Aorta (tissue), 5 donors: ENCODE measurements at regions not wholly inside any gene's neighbourhood (a gene's known extent, or its start where the extent isn't known, plus 50 kb on each side); places are given as distances from the start of the nearest gene placed in this dataset.

Source experiments
- ATAC-seq: fragments of 200-7000 bp; cut with Tn5 transposase; one replicate; pipeline ENCODE4 v1.9.1; 2022; ENCODE audit warnings: moderate library complexity; ENCODE audit not compliant: low FRiP score
- DNase-seq, 2 donors: peaks; one replicate each; pipeline ENCODE4 v3.0.0-alpha.2; 2020
- H3K27ac ChIP-seq, 2 donors: one replicate each; pipeline ENCODE4 v1.5.1; 2013; ENCODE audit warnings: low read length in 2 of 2, mild to moderate bottlenecking in 2 of 2, moderate library complexity in 2 of 2, control low read depth in 1 of 2, inconsistent platforms in 1 of 2, low read depth in 1 of 2
- H3K27me3 ChIP-seq, 2 donors: one replicate each; pipeline ENCODE4 v1.6.1; 2013; ENCODE audit warnings: control low read depth in 1 of 2, low read length in 1 of 2, mild to moderate bottlenecking in 1 of 2, moderate library complexity in 1 of 2; ENCODE audit not compliant: insufficient read depth in 2 of 2, control insufficient read depth in 1 of 2
- H3K36me3 ChIP-seq, 2 donors: one replicate each; pipeline ENCODE4 v1.6.1; 2013; ENCODE audit warnings: control low read depth in 1 of 2, low read length in 1 of 2, mild to moderate bottlenecking in 1 of 2; ENCODE audit not compliant: insufficient read depth in 2 of 2, control insufficient read depth in 1 of 2
- H3K4me1 ChIP-seq, 2 donors: one replicate each; pipeline ENCODE4 v1.6.1; 2013; ENCODE audit warnings: low read length in 2 of 2, control low read depth in 1 of 2, mild to moderate bottlenecking in 1 of 2, moderate library complexity in 1 of 2; ENCODE audit not compliant: insufficient read depth in 2 of 2, control insufficient read depth in 1 of 2
- H3K4me3 ChIP-seq, 2 donors: one replicate each; pipeline ENCODE4 v1.5.1; 2013; ENCODE audit warnings: low read length in 2 of 2, control low read depth in 1 of 2, mild to moderate bottlenecking in 1 of 2
- H3K9me3 ChIP-seq: one replicate; pipeline ENCODE4 v1.6.1; 2013; ENCODE audit warnings: mild to moderate bottlenecking, low read length; ENCODE audit not compliant: control insufficient read depth
- WGBS, 2 donors: extraction: QIAGEN DNeasy Blood & Tissue Kit; methylation state at CpG; one replicate each; pipeline ENCODE4 v1.1.7; 2013; 5-methylcytosine and 5-hydroxymethylcytosine counted together
- intact Hi-C, 2 donors: fragments of 100-400 bp; cut with DNase I; formaldehyde crosslinking; loops; one replicate each; pipeline versions ENCODE4 v1.14.2 to v1.15.0; 2022
- donor health status: healthy with polysubstance abuse.
- donor health status: Bipolar disorder and iron deficiency.
- donor health status: DM: no; HTN: no; CAD: no.
- donor health status: DM: no; HTN: no; CAD: no.
- donor health status: DM: yes; HTN: yes; CAD: no.

DNA sequence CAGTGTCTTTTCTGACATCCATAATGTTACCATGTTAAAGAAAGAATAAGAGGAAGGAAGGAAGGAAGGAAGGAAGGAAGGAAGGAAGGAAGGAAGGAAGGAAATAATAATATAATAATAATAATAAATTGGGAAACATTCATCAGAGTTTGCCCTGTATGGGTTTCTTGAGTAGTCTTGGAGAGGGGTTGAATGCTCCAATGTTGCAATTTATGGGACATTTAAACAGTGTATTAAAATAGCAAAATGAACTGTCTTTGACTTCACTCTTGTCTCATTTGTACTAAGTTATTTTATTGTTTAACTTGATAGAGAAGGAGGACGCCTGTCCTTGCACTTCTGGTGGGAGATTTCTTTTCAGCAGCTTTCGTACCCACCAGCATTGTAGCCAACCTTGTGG lies 277.7 kb downstream of the RNF144A start:
- no peaks in the 10 kb centered on the region for H3K9me3 ChIP-seq
- no peak overlapping the region for H3K27ac ChIP-seq
- intact Hi-C loops = no loop called here
- no peak for DNase-seq
- H3K4me1 ChIP-seq = no peaks in the 10 kb centered on the region
- H3K27me3 ChIP-seq = no peaks in the 10 kb centered on the region
- no peak for ATAC-seq
- H3K36me3 ChIP-seq = no peaks in the 10 kb centered on the region
- H3K4me3 ChIP-seq = no peak overlapping the region
- 97 to 98% methylated on average over 2 of the region's 2 CpGs for WGBS, 2 donors

DNA sequence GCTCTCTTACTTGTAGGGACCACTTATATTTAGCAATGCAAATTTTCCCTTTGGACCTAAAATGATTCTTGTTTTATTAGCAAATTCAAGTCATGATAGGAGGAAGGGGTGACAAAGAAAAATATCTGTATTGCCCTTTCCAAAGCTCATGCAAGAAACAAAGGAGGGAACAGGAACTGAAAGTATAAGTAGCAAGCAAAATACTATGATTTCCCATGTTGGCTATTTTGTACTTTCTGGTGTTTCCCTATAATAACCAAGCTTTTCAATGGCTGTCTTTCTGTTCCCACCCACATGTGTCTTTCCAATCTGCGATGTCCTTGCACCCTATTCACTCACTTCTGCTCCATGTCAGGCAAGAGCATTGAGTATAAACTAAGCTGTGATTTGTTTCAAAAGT lies 279.7 kb downstream of the RNF144A start:
- intact Hi-C loops = no loop called here
- H3K4me3 ChIP-seq = no peak overlapping the region
- 87 to 95% methylated on average over 1 of the region's 1 CpG for WGBS, 2 donors

DNA sequence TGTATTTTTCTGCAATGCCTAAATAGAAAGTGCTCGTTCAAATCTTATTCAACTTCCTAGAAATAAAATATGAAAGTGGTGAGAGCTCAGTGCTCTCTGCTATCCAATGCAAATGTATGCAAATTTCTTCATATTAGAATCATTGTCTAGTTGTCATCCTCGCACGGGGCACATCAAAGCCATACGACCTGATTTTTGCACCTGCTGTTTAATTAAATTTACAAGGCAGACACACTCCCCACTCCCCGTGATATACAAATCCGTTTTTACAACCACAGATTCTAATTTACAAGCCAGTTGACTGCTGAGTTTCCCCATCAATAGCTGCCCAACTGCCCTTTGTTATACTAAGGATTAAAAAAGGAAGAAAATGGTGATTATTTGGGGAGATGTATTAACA lies 284.6 kb downstream of the RNF144A start:
- intact Hi-C loops = loop anchor here (5.0 to 10.0 kb wide), 4 partner anchors 220 to 1563 kb away; partner anchors contain the start of gene ID2 (in 1 of the 2)
- no peaks in the 10 kb centered on the region for H3K36me3 ChIP-seq
- DNase-seq (no peak), ATAC-seq (no peak)
- H3K27ac ChIP-seq = no peak overlapping the region
- H3K4me1 ChIP-seq = no peaks in the 10 kb centered on the region
- no peaks in the 10 kb centered on the region for H3K27me3 ChIP-seq
- H3K9me3 ChIP-seq = no peaks in the 10 kb centered on the region
- H3K4me3 ChIP-seq = no peak overlapping the region
- 85 to 86% methylated on average over 6 of the region's 6 CpGs for WGBS, 2 donors

More for the DNA sequence above, 279.7 kb downstream of the RNF144A start:
- no peak for ATAC-seq
- Histone ChIP-seq H3K4me1 (no peaks in the 10 kb centered on the region), H3K36me3 (no peaks in the 10 kb centered on the region), H3K9me3 (no peaks in the 10 kb centered on the region), H3K27me3 (no peaks in the 10 kb centered on the region), H3K27ac (no peak overlapping the region)
- DNase-seq = no peak

DNA sequence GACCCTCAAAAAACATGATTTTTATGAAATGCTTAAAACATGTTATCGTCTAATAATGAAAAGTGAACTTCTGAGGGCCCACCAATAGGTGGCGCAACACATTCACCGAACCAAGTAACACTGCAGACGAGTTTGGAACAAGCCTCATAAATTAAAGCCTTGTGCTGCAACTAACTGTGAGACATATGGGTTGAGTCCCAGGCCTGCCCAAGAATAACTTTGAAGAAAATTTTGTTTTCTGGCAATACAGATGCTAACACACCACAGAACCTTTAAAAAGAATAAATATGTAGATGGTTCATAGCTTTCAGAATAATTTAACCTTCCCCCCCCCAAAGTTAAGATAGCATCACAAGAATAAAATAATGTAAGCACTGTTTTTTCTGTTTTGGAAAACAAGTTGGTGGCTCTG lies 285.9 kb downstream of the RNF144A start:
- no peaks in the 10 kb centered on the region for H3K36me3 ChIP-seq
- 1 to 2% methylated on average over 4 of the region's 4 CpGs for WGBS, 2 donors
- no peaks in the 10 kb centered on the region for H3K4me1 ChIP-seq
- H3K9me3 ChIP-seq = no peaks in the 10 kb centered on the region
- no peaks in the 10 kb centered on the region for H3K27me3 ChIP-seq
- DNase-seq = peak in 1 of 2 donors; percentile 59
- no peak overlapping the region for H3K27ac ChIP-seq
- intact Hi-C loops = loop anchor here (5.0 to 10.0 kb wide), 4 partner anchors 219 to 1562 kb away; partner anchors contain the start of gene ID2 (in 1 of the 2)
- H3K4me3 ChIP-seq = no peak overlapping the region
- ATAC-seq = peak; percentile 84

DNA sequence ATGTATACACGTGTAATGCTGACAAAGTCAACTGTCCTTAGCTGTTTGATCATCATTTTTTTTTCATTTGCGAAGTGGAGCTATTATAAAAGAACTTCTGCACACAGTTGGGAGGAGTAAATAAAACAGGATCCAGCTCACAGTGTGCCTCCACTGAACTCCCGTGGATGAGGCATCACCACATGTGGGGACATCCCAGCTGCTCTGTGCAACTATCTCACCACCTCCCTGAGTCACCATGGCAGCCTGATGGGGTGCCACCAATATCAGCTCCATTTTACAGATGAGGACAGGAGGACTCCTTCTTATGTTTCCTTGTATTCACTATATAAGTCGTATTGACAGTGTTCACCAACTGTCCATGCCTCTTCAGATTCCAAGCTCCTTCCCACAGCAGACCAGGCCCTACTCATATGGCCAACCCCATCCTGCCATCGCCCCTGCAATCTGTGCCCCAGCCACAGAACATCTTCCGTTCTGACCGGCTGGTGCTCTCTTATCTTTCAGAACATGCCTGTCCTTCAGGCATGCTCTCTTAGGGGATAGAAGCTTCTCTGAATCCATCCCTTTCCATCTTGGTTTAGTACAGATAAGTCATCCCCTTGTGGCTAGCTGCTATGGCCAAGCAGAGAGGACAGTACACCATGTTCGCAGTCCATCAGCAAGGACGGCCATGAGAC lies 288.1 kb downstream of the RNF144A start:
- Histone ChIP-seq H3K4me1 (peaks cover 0 to under 1% of the 10 kb centered on the region in 2 donors), H3K9me3 (no peaks in the 10 kb centered on the region), H3K27ac (no peak overlapping the region), H3K27me3 (no peaks in the 10 kb centered on the region), H3K4me3 (no peak overlapping the region), H3K36me3 (no peaks in the 10 kb centered on the region)
- intact Hi-C loops = loop anchor here (10.0 kb wide), 3 partner anchors 1480 to 1560 kb away; partner anchors contain the start of gene ID2 (in 1 of the 2)
- DNase-seq (no peak), ATAC-seq (no peak)
- WGBS, 2 donors = 93 to 95% methylated on average over 9 of the region's 9 CpGs

DNA sequence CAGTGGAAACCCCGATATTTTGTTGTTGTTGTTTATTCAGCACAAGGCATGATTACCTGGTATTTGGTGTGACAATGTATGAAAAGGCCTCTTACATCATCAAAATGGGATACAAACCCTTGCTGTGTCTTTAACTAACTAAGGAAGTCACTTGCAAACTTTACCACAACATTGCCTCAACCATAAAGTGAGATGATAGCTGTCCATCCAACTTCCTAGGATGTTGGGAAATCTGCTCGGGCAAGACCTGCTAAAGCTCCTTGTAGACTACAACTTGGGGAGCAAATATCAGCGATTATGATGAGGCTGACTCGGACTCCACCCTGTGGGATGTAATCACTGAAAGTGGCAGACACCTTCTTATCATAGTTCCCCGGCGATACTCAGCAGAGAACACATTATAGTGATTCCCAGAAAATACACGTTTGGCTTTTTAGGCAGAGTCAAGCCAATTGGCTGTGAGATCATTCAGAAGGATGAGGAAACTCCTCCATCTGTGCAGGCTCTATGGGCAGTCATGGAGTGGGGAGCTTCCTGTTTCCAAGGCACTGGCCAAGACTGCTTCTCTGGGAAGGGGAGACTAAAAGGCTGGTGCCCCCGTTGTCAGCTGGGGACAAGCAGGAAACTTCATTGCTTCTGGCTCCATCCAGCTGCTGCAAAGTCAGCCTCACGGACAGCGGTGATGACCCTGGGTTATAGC lies 289.0 kb downstream of the RNF144A start:
- no peaks in the 10 kb centered on the region for H3K36me3 ChIP-seq
- no peaks in the 10 kb centered on the region for H3K27me3 ChIP-seq
- no peak overlapping the region for H3K27ac ChIP-seq
- H3K4me1 ChIP-seq = peaks cover 0 to 1% of the 10 kb centered on the region in 2 donors
- H3K4me3 ChIP-seq = no peak overlapping the region
- WGBS, 2 donors = 89% methylated on average over 10 of the region's 10 CpGs
- H3K9me3 ChIP-seq = no peaks in the 10 kb centered on the region
- ATAC-seq (no peak), DNase-seq (no peak)
- intact Hi-C loops = loop anchor here (10.0 kb wide), 3 partner anchors 1479 to 1559 kb away; partner anchors contain the start of gene ID2 (in 1 of the 2)

DNA sequence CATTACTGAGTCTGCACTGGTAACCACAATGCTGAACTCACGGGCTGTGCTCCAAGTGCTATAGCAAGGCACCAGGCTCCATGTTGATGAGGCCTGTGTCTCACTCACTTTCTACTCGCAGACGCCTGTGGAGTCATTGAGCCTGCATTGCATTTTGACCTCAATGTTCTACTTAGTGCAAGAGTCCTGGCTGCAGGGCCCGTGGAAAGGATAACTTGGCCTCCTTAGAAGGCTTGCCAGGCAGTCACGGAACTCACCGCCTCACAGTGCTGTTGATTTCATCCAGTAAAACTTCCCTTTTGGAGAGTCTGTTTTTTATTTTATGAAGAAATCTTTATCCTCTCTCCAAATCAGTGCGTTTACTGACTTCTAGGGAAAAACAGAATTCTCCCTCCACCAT lies 290.4 kb downstream of the RNF144A start:
- DNase-seq (no peak), ATAC-seq (no peak)
- H3K27ac ChIP-seq = no peak overlapping the region
- H3K4me3 ChIP-seq = no peak overlapping the region
- intact Hi-C loops = loop anchor here (10.0 kb wide), 3 partner anchors 1477 to 1557 kb away; partner anchors contain the start of gene ID2 (in 1 of the 2)
- H3K36me3 ChIP-seq = no peaks in the 10 kb centered on the region
- no peaks in the 10 kb centered on the region for H3K27me3 ChIP-seq
- H3K4me1 ChIP-seq = peaks cover 0 to 1% of the 10 kb centered on the region in 2 donors
- H3K9me3 ChIP-seq = no peaks in the 10 kb centered on the region
- 87 to 90% methylated on average over 7 of the region's 7 CpGs for WGBS, 2 donors

DNA sequence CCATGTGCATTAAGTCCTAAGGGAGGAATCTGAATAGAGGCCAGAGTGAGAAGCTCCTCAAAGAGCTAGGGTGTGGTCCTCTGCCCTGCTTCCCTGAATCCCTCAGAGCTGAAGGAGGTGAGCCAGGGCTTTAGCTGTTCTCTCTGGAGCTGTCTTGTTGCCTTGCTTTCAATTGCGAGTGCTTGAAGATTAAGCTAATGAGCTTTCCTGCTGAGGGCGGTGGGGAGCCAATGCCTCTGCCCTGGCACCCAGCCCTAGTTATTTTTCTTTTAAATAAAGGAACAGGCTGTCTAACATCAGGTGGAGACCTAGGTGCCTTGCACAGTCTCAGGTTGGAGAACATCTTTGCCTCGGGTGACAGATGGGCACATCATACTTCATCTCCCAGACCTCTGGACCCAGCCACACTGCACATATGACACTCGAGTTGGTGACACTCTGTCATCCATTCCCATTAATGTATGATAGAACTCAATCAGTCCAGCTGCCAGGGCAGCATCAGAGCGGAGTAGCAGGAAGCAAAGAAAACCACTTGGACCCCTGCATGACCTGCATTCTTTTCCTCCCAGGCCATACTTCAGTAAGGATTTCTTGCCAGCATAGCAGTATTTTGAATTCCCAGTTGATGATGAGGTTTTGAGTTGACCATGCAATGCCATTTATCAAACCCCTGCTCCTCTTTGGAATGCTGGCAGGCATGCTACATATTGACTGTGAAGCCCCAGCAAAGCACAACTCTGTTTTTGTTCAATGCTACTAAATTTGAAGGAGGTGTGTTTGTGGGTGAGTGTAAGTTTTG lies 292.7 kb downstream of the RNF144A start:
- no peaks in the 10 kb centered on the region for H3K27me3 ChIP-seq
- H3K9me3 ChIP-seq = no peaks in the 10 kb centered on the region
- ATAC-seq (no peak), DNase-seq (peak in 1 of 2 donors; percentile 27)
- intact Hi-C loops = loop anchor here (10.0 kb wide), 3 partner anchors 1475 to 1555 kb away; partner anchors contain the start of gene ID2 (in 1 of the 2)
- WGBS, 2 donors = 55 to 61% methylated on average over 5 of the region's 5 CpGs
- H3K36me3 ChIP-seq = no peaks in the 10 kb centered on the region
- H3K4me1 ChIP-seq = peaks cover 0 to 1% of the 10 kb centered on the region in 2 donors
- no peak overlapping the region for H3K27ac ChIP-seq
- no peak overlapping the region for H3K4me3 ChIP-seq
